ENCODE measurements at regions not wholly inside any gene's neighbourhood (a gene's known extent, or its start where the extent isn't known, plus 50 kb on each side); places are given as distances from the start of the nearest gene placed in this dataset.

DNA sequence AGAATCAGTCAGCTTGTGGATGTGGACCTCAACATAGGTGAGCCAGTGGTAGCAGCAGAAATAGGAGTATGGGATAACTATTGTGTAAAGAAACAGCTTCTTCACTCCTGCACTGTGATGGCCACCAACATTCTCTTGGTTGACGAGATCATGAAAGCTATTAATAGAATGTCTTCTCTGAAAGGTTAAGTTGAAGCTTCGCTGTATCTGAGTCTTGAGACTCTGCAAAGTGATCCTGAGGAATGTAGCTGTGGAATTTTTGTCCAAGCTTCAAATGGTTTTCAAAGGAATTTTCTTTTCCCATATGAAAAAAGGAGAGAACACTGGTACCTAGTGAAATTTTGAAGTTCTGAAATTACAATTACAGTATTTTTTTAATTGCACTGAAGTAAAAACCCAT, 146.3 kb downstream of the GMNC start:
- Histone ChIP-seq H3K9me3 (no peaks in the 10 kb centered on the region), H3K27me3 (replicated peaks; ENCODE audit: control insufficient read depth, insufficient read depth, low read length) (no peaks in the 10 kb centered on the region), H3K4me1 (no peaks in the 10 kb centered on the region), H3K36me3 (ENCODE audit: control insufficient read depth, insufficient read depth, low read length) (no peaks in the 10 kb centered on the region), H3K4me3 (ENCODE audit: low read depth, low read length) (no peak overlapping the region)
- ChIA-PET POLR2A (no interaction called here), CTCF (no interaction called here)
- BruUV-seq (replicated peaks), result no TSS peak
- H3K4me1 Mint-ChIP-seq (ENCODE audit: low read depth, unreplicated experiment), result no peaks in the 10 kb centered on the region
- H3K9me3 Mint-ChIP-seq (ENCODE audit: unreplicated experiment), result no peaks in the 10 kb centered on the region
- no peak overlapping the region for H3K27ac Mint-ChIP-seq (ENCODE audit: unreplicated experiment)
- H3K4me3 Mint-ChIP-seq (ENCODE audit: unreplicated experiment), result no peak overlapping the region
- TF ChIP-seq, protein P1, sequence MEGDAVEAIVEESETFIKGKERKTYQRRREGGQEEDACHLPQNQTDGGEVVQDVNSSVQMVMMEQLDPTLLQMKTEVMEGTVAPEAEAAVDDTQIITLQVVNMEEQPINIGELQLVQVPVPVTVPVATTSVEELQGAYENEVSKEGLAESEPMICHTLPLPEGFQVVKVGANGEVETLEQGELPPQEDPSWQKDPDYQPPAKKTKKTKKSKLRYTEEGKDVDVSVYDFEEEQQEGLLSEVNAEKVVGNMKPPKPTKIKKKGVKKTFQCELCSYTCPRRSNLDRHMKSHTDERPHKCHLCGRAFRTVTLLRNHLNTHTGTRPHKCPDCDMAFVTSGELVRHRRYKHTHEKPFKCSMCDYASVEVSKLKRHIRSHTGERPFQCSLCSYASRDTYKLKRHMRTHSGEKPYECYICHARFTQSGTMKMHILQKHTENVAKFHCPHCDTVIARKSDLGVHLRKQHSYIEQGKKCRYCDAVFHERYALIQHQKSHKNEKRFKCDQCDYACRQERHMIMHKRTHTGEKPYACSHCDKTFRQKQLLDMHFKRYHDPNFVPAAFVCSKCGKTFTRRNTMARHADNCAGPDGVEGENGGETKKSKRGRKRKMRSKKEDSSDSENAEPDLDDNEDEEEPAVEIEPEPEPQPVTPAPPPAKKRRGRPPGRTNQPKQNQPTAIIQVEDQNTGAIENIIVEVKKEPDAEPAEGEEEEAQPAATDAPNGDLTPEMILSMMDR (IDR thresholded peaks at IDR 0.05; ENCODE audit: insufficient read depth in 1 of 2, low read depth in 1 of 2, low read length in 1 of 2, severe bottlenecking in 1 of 2, unreplicated experiment in 1 of 2), result no peak
- intact Hi-C loops (cut with micrococcal nuclease; ENCODE audit: unreplicated experiment), result no loop called here
- H3K27me3 Mint-ChIP-seq (ENCODE audit: insufficient read depth, unreplicated experiment), result peaks cover 4% of the 10 kb centered on the region
- H3K36me3 Mint-ChIP-seq (ENCODE audit: insufficient read depth, unreplicated experiment), result no peaks in the 10 kb centered on the region
- no peak for DNase-seq

DNA sequence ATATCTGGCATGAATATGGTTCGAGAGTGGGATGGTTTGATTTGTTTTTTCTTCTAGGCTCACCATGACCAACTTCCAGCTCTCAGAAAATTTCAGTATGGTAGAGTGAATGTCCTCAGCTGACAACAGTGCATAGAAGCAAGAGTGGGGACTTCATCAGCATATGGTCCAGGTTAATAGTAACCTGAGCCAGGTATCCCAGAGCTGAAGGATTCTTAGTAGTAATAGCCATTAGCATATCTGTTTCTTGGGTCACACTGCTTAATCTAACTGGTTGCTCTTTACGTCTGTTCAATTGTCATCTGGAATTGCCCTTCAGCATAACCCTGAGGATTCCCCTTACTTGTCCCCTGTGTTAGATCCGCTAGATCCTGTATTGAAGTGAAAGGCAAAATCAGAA, 151.8 kb downstream of the GMNC start:
- intact Hi-C loops (cut with micrococcal nuclease; ENCODE audit: unreplicated experiment), result no loop called here
- BruUV-seq (replicated peaks), result no TSS peak
- Mint-ChIP-seq H3K27ac (ENCODE audit: unreplicated experiment) (no peak overlapping the region), H3K9me3 (ENCODE audit: unreplicated experiment) (no peaks in the 10 kb centered on the region), H3K4me3 (ENCODE audit: unreplicated experiment) (no peak overlapping the region), H3K4me1 (ENCODE audit: low read depth, unreplicated experiment) (no peaks in the 10 kb centered on the region), H3K36me3 (ENCODE audit: insufficient read depth, unreplicated experiment) (no peaks in the 10 kb centered on the region), H3K27me3 (ENCODE audit: insufficient read depth, unreplicated experiment) (peaks cover 4% of the 10 kb centered on the region)
- Histone ChIP-seq H3K27me3 (replicated peaks; ENCODE audit: control insufficient read depth, insufficient read depth, low read length) (no peaks in the 10 kb centered on the region), H3K9me3 (no peaks in the 10 kb centered on the region), H3K4me3 (ENCODE audit: low read depth, low read length) (no peak overlapping the region), H3K4me1 (no peaks in the 10 kb centered on the region), H3K36me3 (ENCODE audit: control insufficient read depth, insufficient read depth, low read length) (no peaks in the 10 kb centered on the region)
- ChIA-PET CTCF (no interaction called here), POLR2A (no interaction called here)
- TF ChIP-seq, protein P1 (IDR thresholded peaks at IDR 0.05; ENCODE audit: insufficient read depth in 1 of 2, low read depth in 1 of 2, low read length in 1 of 2, severe bottlenecking in 1 of 2, unreplicated experiment in 1 of 2), result no peak
- DNase-seq, result no peak

DNA sequence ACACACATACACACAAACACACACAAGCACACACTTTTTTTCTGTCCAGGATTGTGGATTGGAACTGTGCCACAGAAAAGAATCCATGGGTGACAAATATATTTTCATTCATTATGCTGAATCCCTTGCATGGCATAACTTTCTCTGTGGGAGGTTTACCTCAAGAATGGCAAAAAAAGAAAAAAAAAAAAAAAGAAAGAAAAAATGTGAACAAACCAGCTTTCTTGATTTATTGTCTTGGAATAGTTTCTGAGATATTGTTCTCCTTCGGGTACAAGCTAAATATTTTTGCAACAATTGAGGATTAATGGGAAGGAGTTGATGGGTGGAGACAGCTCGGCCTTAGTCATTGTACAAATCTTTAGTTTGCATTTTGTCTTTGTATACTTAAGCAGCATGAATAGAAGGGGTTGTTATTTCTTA, 153.1 kb downstream of the GMNC start:
- Histone ChIP-seq H3K27me3 (replicated peaks; ENCODE audit: control insufficient read depth, insufficient read depth, low read length) (no peaks in the 10 kb centered on the region), H3K9me3 (no peaks in the 10 kb centered on the region), H3K36me3 (ENCODE audit: control insufficient read depth, insufficient read depth, low read length) (no peaks in the 10 kb centered on the region), H3K4me1 (no peaks in the 10 kb centered on the region), H3K4me3 (ENCODE audit: low read depth, low read length) (no peak overlapping the region)
- no TSS peak for BruUV-seq (replicated peaks)
- TF ChIP-seq, protein P1 (IDR thresholded peaks at IDR 0.05; ENCODE audit: insufficient read depth in 1 of 2, low read depth in 1 of 2, low read length in 1 of 2, severe bottlenecking in 1 of 2, unreplicated experiment in 1 of 2), result no peak
- no peak for DNase-seq
- ChIA-PET POLR2A (no interaction called here), CTCF (no interaction called here)
- Mint-ChIP-seq H3K4me3 (ENCODE audit: unreplicated experiment) (no peak overlapping the region), H3K9me3 (ENCODE audit: unreplicated experiment) (no peaks in the 10 kb centered on the region), H3K4me1 (ENCODE audit: low read depth, unreplicated experiment) (no peaks in the 10 kb centered on the region), H3K36me3 (ENCODE audit: insufficient read depth, unreplicated experiment) (no peaks in the 10 kb centered on the region), H3K27me3 (ENCODE audit: insufficient read depth, unreplicated experiment) (peaks cover 3% of the 10 kb centered on the region), H3K27ac (ENCODE audit: unreplicated experiment) (no peak overlapping the region)
- intact Hi-C loops (cut with micrococcal nuclease; ENCODE audit: unreplicated experiment), result no loop called here

All from Caco-2 (cell line).